GM12865 (cell line): ENCODE measurements at regions not wholly inside any gene's neighbourhood (a gene's known extent, or its start where the extent isn't known, plus 50 kb on each side); places are given as distances from the start of the nearest gene placed in this dataset.
"Not testable (repeated sequence)": the region's sequence is repeated elsewhere in the genome, so short reads cannot be mapped to it uniquely, and the experiment has no call there.

Source experiments
- DNase-seq: peaks from one replicate; pipeline ENCODE4 v3.0.0; 2010; ENCODE audit warnings: low read depth
- H3K4me3 ChIP-seq: 2 replicates; pipeline ENCODE4 v1.5.1; 2011; ENCODE audit warnings: mild to moderate bottlenecking, low read depth, low read length, control low read depth
- CTCF ChIP-seq: IDR thresholded peaks from 2 replicates; pipeline ENCODE4 v1.5.1; 2011; ENCODE audit warnings: low read length, control low read depth, low read depth, inconsistent platforms; ENCODE audit not compliant: insufficient read depth; ENCODE audit errors: missing control alignments

DNA sequence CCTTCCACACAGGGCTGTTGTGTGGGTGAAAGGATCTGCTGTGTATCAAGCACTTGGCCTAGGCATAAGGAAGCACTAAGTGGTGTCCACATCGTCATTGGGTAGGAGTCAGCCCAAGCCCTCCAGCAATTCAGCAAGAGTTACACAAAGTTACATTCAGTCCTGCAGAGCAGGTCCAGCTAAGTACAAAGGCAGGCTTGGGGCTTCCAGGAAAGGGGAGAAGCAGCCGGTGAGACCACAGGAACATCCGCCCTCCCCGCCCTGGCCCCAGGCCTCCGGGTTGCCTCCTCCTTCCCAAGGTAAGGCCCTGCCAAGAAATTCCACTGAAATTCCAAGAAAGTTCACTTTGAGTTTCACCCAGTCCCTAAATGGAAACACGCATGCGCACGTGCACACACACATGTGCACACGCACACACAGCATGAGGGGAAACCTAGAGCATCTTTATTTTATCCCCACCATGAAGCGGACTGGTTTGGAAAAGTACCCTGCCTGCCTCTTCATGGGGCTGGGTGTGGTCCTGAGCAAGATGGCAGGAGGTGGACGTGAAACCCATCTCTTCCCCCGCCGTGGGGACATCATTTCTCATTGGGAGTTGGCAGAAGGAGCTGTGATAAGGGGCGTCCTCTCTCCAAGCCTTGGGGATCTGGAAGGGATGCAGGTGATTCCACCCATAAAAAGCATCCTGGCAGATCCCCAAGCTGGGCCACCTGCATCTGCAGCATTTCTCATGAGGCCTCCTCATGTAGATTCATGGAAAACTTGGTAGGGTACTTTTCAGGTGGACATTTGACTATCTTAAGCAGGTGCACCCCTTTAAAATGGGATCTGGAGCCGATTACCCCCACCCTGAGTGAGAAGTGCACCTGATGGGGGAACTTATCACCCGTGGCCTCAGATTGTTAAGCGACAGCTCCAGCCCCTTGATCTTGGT, 69.1 kb upstream of the NANOS1 start:
- no peak overlapping the region for H3K4me3 ChIP-seq
- no peak for DNase-seq
- TF ChIP-seq CTCF: no peak

- H3K4me3 ChIP-seq: no peak overlapping the region
- DNase-seq: no peak
- no peak for TF ChIP-seq CTCF
Measured at GRCh38 chr10:118961436-118961835, 68.1 kb upstream of the NANOS1 start.

- DNase-seq: not testable (repeated sequence)
Measured at GRCh38 chr10:118962331-118962868, 67.1 kb upstream of the NANOS1 start.

GRCh38 chr10:118963341-118963740, 66.2 kb upstream of the NANOS1 start:
- TF ChIP-seq CTCF: no peak
- H3K4me3 ChIP-seq: no peak overlapping the region
- DNase-seq: no peak

More at GRCh38 chr10:118962331-118962868, 67.1 kb upstream of the NANOS1 start:
- not testable (repeated sequence) for H3K4me3 ChIP-seq

GRCh38 chr10:118963933-118964332, 65.6 kb upstream of the NANOS1 start:
- DNase-seq: no peak
- TF ChIP-seq CTCF: no peak

GRCh38 chr10:118964476-118964875, 65.0 kb upstream of the NANOS1 start:
- DNase-seq, H3K4me3 ChIP-seq: not testable (repeated sequence)

More at GRCh38 chr10:118963933-118964332, 65.6 kb upstream of the NANOS1 start:
- no peak overlapping the region for H3K4me3 ChIP-seq

DNA sequence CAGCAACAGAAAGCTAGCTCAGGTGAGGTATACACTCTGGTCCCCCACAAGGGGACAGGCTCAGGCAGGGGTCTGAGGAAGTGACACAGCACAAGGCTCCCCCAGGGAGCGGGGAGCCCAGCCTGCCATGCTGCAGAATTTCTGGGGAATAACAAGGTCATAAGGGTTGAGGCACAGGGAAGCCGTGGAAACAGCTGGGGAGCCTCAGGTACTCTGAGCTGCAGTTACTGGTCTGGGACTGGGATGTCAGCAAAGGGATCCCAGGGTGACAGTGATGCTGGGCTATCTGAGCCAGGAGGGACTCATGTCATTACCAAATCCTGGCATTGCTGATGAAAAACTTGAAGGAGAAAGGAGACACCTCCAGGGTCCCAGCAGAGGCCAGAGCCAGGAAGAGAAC, 64.4 kb upstream of the NANOS1 start:
- no peak for DNase-seq
- no peak overlapping the region for H3K4me3 ChIP-seq
- no peak for TF ChIP-seq CTCF

DNA sequence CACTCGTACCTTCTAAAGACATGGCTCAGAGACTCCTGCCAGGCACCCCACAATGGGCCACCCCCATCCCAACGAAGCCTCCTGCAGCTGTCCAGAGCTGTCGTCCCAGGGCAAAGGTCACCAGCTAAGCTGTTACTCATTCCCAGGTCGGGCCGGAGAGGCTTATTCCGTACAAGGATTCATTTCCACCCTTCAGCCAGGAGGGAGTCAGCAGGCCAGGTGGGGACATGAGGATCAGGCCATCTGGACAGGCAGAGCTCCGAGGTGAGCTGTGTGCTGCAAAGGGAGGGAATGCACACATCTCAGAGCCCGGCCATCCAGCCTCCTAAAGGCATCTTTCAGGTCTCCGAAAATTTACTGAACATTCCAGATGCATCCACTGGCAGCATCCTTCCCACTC, 63.9 kb upstream of the NANOS1 start:
- no peak for TF ChIP-seq CTCF
- no peak for DNase-seq
- H3K4me3 ChIP-seq: no peak overlapping the region
